Heart right ventricle (tissue), 16 donors: ENCODE measurements at regions not wholly inside any gene's neighbourhood (a gene's known extent, or its start where the extent isn't known, plus 50 kb on each side); places are given as distances from the start of the nearest gene placed in this dataset.
"Not testable (repeated sequence)": the region's sequence is repeated elsewhere in the genome, so short reads cannot be mapped to it uniquely, and the experiment has no call there.

Source experiments
- ATAC-seq, 8 donors: fragments of 200-7000 bp; cut with Tn5 transposase; one replicate each; pipeline ENCODE4 v1.9.1; 2020; ENCODE audit warnings: mild to moderate bottlenecking in 8 of 8, moderate library complexity in 8 of 8, moderate number of reproducible peaks in 1 of 8
- DNase-seq, 2 donors: peaks; one replicate each; pipeline ENCODE4 v3.0.0-alpha.2; 2020
- H3K27ac ChIP-seq, 10 donors: fragments of 200-600 bp; sonication (generic) in 2 of 10; one replicate each; pipeline versions ENCODE4 v1.5.0 to v1.8.0; 2020 to 2022; ENCODE audit warnings: mild to moderate bottlenecking in 3 of 10
- H3K27me3 ChIP-seq, 7 donors: fragments of 200-600 bp; one replicate each; pipeline ENCODE4 v1.8.0; 2021 to 2022; ENCODE audit warnings: mild to moderate bottlenecking in 2 of 7
- H3K36me3 ChIP-seq, 9 donors: fragments of 200-600 bp; sonication (generic) in 1 of 9; one replicate each; pipeline versions ENCODE4 v1.5.0 to v1.8.0; 2020 to 2022; ENCODE audit warnings: mild to moderate bottlenecking in 2 of 9
- H3K4me1 ChIP-seq, 9 donors: fragments of 200-600 bp; sonication (generic) in 1 of 9; one replicate each; pipeline versions ENCODE4 v1.5.0 to v1.8.0; 2020 to 2022; ENCODE audit warnings: mild to moderate bottlenecking in 4 of 9
- H3K4me3 ChIP-seq, 10 donors: fragments of 200-600 bp; sonication (generic) in 2 of 10; one replicate each; pipeline versions ENCODE4 v1.5.0 to v1.8.0; 2020 to 2022; ENCODE audit warnings: mild to moderate bottlenecking in 7 of 10, moderate library complexity in 2 of 10
- H3K9me3 ChIP-seq, 11 donors: fragments of 200-600 bp in 10 of 11; sonication (generic) in 2 of 11; one replicate each; pipeline versions ENCODE4 v1.5.0 to v1.8.0; 2013 to 2022; ENCODE audit warnings: mild to moderate bottlenecking in 2 of 11, control low read depth in 1 of 11, moderate library complexity in 1 of 11
- WGBS, 2 donors: extraction: QIAGEN DNeasy Blood & Tissue Kit; methylation state at CpG; one replicate each; pipeline ENCODE4 v1.1.7; 2013; ENCODE audit warnings: inconsistent platforms in 1 of 2; 5-methylcytosine and 5-hydroxymethylcytosine counted together
- intact Hi-C, 10 donors: fragments of 100-400 bp; cut with DNase I; formaldehyde crosslinking; loops; one replicate each; pipeline versions ENCODE4 v1.11.1 to v1.14.2; 2022
- TF ChIP-seq, protein P1 (sequence below), 9 donors: fragments of 200-600 bp; sonication (generic) in 2 of 9; IDR thresholded peaks; one replicate each; pipeline versions ENCODE4 v1.5.0 to v1.8.0; 2021 to 2022; ENCODE audit warnings: antibody characterized with exemption in 9 of 9, mild to moderate bottlenecking in 5 of 9, moderate library complexity in 1 of 9
- donor health status: Arrhythmogenic right ventricular cardiomyopathy.
- donor health status: ischemic (EF 13 %, LVEDD 7.1; RV severe dilation, severe dysfunction).
- donor health status: healthy with polysubstance abuse.
- donor health status: DM: no; HTN: yes; CAD: no.
- donor health status: DM: no; HTN: no; CAD: no.
- donor health status: ischemic (EF 25% LVEDD 6.9; RV normal size, moderate dysfunction).
- donor health status: ischemic (EF 25% LVEDD 5.7; RV mildly dilated, moderate dysfunction).
- donor health status: healthy.
- donor health status: DM: yes; HTN: yes; CAD: no.
- donor health status: Ischemic cardiomyopathy.
- donor health status: ischemic (EF 35%, LVEDD 5.7; RV mildly dilated, moderate dysfunction).
- donor health status: nonischemic (EF 11% LVEDD 7.7; RV severe dilation, severe dysfunction).
- donor health status: DM: yes; HTN: yes; CAD: no.
- donor health status: PGD.
- donor health status: ischemic (EF 29% LVEDD 5.4; RV normal size, mild dysfunction).
- donor health status: nonischemic (EF 23%, LVEDD 6.1; RV moderate dilation, normal function).

DNA sequence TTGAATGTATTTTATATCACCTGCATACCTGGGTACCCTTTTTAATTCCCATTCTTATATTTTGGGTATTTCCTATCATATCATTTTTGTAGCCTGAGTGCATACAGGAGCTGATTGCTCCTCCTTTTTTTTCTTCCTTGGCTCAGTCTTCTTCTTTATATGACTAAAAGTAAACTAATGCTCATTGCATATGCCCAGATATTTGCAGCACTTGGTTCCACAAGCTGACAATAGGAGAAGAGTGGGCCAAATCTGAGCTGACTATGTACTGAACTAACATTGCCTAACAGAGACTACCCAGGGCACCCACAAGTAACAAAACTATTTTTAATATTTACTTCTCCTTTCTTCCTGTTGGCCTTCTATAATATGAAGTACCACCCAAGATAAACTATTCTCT is 131.7 kb upstream of the SPOPL start:
- Histone ChIP-seq H3K27ac (no peak overlapping the region), H3K4me3 (no peak overlapping the region), H3K36me3 (no peaks in the 10 kb centered on the region), H3K4me1 (peaks cover 0 to 3% (median 0%) of the 10 kb centered on the region in 9 donors), H3K27me3 (no peaks in the 10 kb centered on the region), H3K9me3 (no peaks in the 10 kb centered on the region)
- TF ChIP-seq, protein P1, sequence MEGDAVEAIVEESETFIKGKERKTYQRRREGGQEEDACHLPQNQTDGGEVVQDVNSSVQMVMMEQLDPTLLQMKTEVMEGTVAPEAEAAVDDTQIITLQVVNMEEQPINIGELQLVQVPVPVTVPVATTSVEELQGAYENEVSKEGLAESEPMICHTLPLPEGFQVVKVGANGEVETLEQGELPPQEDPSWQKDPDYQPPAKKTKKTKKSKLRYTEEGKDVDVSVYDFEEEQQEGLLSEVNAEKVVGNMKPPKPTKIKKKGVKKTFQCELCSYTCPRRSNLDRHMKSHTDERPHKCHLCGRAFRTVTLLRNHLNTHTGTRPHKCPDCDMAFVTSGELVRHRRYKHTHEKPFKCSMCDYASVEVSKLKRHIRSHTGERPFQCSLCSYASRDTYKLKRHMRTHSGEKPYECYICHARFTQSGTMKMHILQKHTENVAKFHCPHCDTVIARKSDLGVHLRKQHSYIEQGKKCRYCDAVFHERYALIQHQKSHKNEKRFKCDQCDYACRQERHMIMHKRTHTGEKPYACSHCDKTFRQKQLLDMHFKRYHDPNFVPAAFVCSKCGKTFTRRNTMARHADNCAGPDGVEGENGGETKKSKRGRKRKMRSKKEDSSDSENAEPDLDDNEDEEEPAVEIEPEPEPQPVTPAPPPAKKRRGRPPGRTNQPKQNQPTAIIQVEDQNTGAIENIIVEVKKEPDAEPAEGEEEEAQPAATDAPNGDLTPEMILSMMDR (IDR thresholded peaks at IDR 0.05) = no peak
- DNase-seq = no peak
- ATAC-seq = no peak
- intact Hi-C loops = loop anchor here in 5 of 10 donors (5.0 to 10.0 kb wide), 4 partner anchors 423 to 458 kb away; no protein-coding TSS in a partner anchor

DNA sequence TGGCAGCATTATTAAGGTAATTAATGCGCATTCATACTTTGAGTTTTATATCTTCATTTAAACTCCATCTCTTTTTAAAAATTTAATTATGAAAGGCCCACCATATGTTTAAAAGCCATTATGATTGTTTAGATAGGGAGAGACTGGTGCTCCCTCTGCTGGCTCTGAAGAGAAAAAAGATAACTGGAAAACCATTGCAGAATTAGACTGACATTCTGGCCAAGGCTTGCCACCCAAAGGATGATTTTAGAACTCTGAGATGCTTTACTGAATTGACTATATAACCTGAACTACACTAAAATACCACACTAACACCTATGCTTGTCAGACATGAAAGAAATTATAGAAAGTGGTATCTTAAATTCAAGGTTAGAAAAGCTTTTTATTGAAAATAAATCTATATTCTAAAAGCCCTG is 127.6 kb upstream of the SPOPL start:
- Histone ChIP-seq H3K27me3 (no peaks in the 10 kb centered on the region), H3K27ac (no peak overlapping the region), H3K9me3 (no peaks in the 10 kb centered on the region), H3K4me1 (peaks cover 0 to 4% (median 0%) of the 10 kb centered on the region in 9 donors), H3K4me3 (no peak overlapping the region), H3K36me3 (no peaks in the 10 kb centered on the region)
- ATAC-seq = no peak
- 56 to 64% methylated on average over 1 of the region's 1 CpG for WGBS, 2 donors
- intact Hi-C loops = loop anchor here in 7 of 10 donors (2.0 to 10.0 kb wide), 6 partner anchors 425 to 462 kb away; no protein-coding TSS in a partner anchor
- no peak for DNase-seq
- TF ChIP-seq, protein P1 (IDR thresholded peaks at IDR 0.05) = peak; percentile 23 to 76 (median 68)

DNA sequence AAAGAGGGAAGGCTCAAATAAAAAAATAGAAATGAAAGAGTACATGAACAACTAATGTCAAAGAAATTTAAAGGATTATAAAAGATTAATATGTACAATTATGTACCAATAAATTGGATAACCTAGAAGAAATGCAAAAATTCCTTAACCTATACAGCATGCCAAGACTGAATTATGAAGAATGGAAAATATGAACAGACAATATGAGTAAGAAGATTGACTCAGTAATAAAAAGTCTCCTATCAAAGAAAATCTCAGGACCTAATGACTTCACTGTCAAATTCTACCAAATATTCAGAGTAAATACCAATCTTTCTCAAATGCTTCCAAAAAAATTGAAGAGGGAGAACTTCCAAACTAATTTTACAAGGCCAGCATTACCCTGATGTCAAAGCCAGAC is 120.2 kb upstream of the SPOPL start:
- no peak for DNase-seq
- Histone ChIP-seq H3K4me3 (no peak overlapping the region), H3K27me3 (no peaks in the 10 kb centered on the region), H3K27ac (no peak overlapping the region), H3K9me3 (peaks cover 0 to 4% (median 0%) of the 10 kb centered on the region in 11 donors), H3K36me3 (no peaks in the 10 kb centered on the region), H3K4me1 (no peaks in the 10 kb centered on the region)
- intact Hi-C loops = no loop called here
- TF ChIP-seq, protein P1 (IDR thresholded peaks at IDR 0.05) = no peak
- ATAC-seq = no peak

DNA sequence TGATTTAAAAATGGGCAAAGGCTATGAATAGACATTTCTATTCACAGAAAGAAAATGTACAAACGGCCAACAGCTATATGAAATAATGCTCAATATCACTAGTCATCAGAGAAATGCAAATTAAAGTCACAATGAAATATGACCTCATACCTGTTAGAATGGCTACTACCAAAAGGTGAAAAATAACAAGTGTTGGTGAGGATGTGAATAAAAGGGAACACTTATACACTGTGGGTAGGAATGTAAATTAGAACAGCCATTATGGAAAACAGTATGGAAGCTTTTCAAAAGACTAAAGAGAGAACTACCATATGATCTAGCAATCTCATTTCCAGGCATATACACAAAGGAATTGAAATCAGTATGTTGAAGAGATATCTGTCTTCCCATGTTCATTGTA is 118.9 kb upstream of the SPOPL start:
- intact Hi-C loops = no loop called here
- Histone ChIP-seq H3K9me3 (peaks cover 0 to 4% (median 0%) of the 10 kb centered on the region in 11 donors), H3K36me3 (no peaks in the 10 kb centered on the region), H3K4me3 (no peak overlapping the region), H3K27ac (no peak overlapping the region), H3K4me1 (no peaks in the 10 kb centered on the region), H3K27me3 (no peaks in the 10 kb centered on the region)
- DNase-seq (no peak), ATAC-seq (no peak)
- 90 to 91% methylated on average over 1 of the region's 1 CpG for WGBS, 2 donors
- TF ChIP-seq, protein P1 (IDR thresholded peaks at IDR 0.05) = no peak

DNA sequence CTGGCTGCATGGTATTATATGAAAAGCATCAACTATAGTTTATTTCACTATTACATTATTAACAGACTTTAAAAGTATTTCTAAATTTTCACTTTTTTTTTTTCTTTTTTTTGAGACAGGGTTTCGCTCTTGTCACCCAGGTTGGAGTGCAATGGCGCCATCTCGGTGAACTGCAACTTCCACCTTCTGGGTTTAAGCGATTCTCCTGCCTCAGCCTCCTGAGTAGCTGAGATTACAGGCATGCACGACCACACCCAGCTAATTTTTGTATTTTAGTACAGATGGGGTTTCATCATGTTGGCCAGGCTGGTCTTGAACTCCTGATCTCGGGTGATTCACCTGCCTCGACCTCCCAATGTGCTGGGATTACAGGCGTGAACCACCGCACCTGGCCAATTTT is 115.4 kb upstream of the SPOPL start:
- not testable (repeated sequence) for DNase-seq, ATAC-seq

More for the DNA sequence above, 115.4 kb upstream of the SPOPL start:
- WGBS, 2 donors = 90 to 92% methylated on average over 9 of the region's 9 CpGs
- H3K27ac ChIP-seq, H3K9me3 ChIP-seq, intact Hi-C loops, H3K36me3 ChIP-seq, H3K4me3 ChIP-seq, H3K27me3 ChIP-seq, H3K4me1 ChIP-seq: not testable (repeated sequence)
